ENCODE measurements at regions not wholly inside any gene's neighbourhood (a gene's known extent, or its start where the extent isn't known, plus 50 kb on each side); places are given as distances from the start of the nearest gene placed in this dataset.
A peak's percentile ranks its signal among the peaks of the same experiment; 100 is the strongest.

DNA sequence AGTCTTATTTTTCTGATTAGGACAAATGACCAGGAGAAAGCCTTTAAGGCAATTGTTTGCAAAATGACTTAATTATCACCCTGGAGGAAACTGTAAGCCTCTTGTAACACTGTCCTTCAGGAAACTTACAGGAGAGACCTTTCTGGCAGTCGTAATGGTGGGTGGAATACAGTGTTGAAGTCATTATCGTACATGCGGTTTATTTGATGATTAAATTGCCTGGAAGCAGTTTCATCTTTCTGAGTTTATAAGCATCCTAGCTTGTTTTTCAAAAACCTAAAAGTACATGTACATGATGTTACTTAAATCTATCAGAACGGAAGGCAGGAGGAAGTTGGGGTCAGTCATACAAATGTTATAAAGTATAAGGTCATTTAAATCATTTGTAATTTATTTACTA, 86.2 kb upstream of the RAB27B start:
- H3K79me2 ChIP-seq (ENCODE audit: control insufficient read depth, insufficient read depth, low read length, unreplicated experiment), result no peaks in the 10 kb centered on the region
- H3K27ac ChIP-seq (ENCODE audit: low read depth, low read length), result peak overlapping the region; percentile 93
- peaks cover 64% of the 10 kb centered on the region for H3K4me1 ChIP-seq (ENCODE audit: control insufficient read depth, insufficient read depth, low read length, unreplicated experiment)
- peak overlapping the region; percentile 18; the same call in 1 of the 2 replicates for H3K4me3 ChIP-seq (ENCODE audit: low read depth, low read length)
- H2AFZ ChIP-seq (ENCODE audit: low read length, unreplicated experiment), result no peak overlapping the region
- H3K27me3 ChIP-seq (ENCODE audit: insufficient read depth, low read length), result no peaks in the 10 kb centered on the region
- no peaks in the 10 kb centered on the region for H3K36me3 ChIP-seq (ENCODE audit: insufficient read depth, low read length)

DNA sequence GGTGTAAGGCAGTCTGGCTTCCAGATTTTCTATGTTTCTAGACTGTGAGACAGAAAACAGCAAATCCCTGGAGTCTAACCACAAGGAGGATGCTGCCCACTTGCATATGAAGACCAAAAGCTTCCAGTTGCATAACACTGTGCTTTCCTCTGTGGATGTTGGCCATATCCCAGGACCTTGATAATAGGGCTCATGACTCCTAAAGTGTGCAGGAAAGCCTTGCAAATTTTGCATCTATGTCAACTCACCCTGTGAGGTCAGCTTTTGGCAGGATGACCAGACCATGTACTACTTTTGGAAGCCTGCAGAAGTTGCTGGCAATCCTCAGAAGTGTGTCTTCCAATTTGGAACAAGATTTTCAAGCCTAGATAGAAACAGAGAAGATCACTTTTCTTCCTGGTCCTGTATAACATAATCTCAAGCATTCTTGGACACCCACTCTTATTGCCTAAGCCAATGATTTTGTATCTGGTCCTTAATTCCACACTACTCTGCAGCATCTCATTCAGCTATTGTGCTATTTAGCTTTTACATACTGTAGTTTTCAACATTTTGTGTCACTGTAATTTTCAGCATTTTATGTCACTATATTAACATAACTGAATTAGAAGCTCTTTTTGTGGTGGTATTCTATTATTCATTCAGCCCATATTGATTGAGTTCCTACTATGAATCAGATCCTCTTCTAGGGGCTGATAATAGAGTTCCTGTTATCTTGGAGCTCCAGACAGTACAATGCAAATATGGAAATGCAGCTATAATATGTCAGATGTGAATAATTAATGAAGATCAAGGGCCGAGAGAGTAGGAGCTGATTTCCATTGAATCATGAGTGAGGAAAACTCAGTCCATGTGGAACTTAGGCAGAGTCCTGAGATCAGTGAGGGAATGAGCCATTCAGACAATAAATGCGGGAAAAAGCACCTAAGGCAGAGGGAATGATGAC, 85.3 kb upstream of the RAB27B start:
- no peaks in the 10 kb centered on the region for H3K27me3 ChIP-seq (ENCODE audit: insufficient read depth, low read length)
- H3K36me3 ChIP-seq (ENCODE audit: insufficient read depth, low read length), result no peaks in the 10 kb centered on the region
- H3K79me2 ChIP-seq (ENCODE audit: control insufficient read depth, insufficient read depth, low read length, unreplicated experiment), result no peaks in the 10 kb centered on the region
- H3K4me1 ChIP-seq (ENCODE audit: control insufficient read depth, insufficient read depth, low read length, unreplicated experiment), result peaks cover 56% of the 10 kb centered on the region
- peak overlapping the region; percentile 93 for H3K27ac ChIP-seq (ENCODE audit: low read depth, low read length)
- H3K4me3 ChIP-seq (ENCODE audit: low read depth, low read length), result peak overlapping the region; percentile 18; the same call in 1 of the 2 replicates
- peak overlapping the region; percentile 44 for H2AFZ ChIP-seq (ENCODE audit: low read length, unreplicated experiment)

DNA sequence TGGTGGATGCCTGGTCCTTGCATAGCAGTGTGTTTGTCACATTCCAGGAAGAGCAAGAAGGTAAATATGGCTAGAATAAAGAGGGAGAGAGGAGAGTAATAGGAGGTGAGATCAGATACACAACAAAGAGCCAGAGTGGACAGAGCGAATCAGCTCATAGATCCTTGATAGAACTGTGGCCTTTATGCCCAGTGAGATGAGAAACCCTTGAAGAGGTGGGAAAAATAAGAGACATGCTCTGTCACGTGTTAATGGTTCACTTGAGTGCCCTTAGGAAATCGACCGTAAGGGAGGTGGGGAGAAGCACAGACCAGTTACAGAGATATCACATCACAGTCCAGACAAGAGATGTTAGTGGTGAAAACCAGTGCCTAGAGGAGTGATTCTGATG, 84.7 kb upstream of the RAB27B start:
- H3K27ac ChIP-seq (ENCODE audit: low read depth, low read length), result peak overlapping the region; percentile 83

DNA sequence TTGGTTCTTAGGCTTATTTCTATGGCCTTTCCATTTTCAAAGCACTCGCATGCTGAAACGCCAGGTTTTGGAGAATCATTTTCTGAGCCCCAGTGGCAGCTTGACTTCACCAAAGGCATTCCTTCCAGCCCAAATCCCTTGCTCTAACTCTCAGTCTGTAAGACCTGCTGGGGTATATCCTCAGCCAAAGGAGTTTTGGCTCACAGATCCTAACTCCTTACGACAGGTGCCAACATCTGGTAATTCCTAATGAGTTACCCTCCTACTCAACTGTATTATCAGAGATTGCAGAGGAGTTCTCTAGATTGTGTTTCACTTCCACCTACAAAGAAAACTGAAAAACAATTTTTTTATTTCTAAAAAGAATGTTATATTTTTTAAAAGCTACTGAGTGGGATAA, 79.0 kb upstream of the RAB27B start:
- no peaks in the 10 kb centered on the region for H3K27me3 ChIP-seq (ENCODE audit: insufficient read depth, low read length)
- H3K4me3 ChIP-seq (ENCODE audit: low read depth, low read length), result no peak overlapping the region
- no peaks in the 10 kb centered on the region for H3K79me2 ChIP-seq (ENCODE audit: control insufficient read depth, insufficient read depth, low read length, unreplicated experiment)
- peaks cover 11% of the 10 kb centered on the region for H3K4me1 ChIP-seq (ENCODE audit: control insufficient read depth, insufficient read depth, low read length, unreplicated experiment)
- no peak overlapping the region for H3K27ac ChIP-seq (ENCODE audit: low read depth, low read length)
- H2AFZ ChIP-seq (ENCODE audit: low read length, unreplicated experiment), result no peak overlapping the region
- H3K36me3 ChIP-seq (ENCODE audit: insufficient read depth, low read length), result no peaks in the 10 kb centered on the region

More for the DNA sequence above, 84.7 kb upstream of the RAB27B start:
- H3K27me3 ChIP-seq (ENCODE audit: insufficient read depth, low read length), result no peaks in the 10 kb centered on the region
- no peaks in the 10 kb centered on the region for H3K36me3 ChIP-seq (ENCODE audit: insufficient read depth, low read length)
- H3K4me3 ChIP-seq (ENCODE audit: low read depth, low read length), result no peak overlapping the region
- peaks cover 50% of the 10 kb centered on the region for H3K4me1 ChIP-seq (ENCODE audit: control insufficient read depth, insufficient read depth, low read length, unreplicated experiment)
- peak overlapping the region; percentile 44 for H2AFZ ChIP-seq (ENCODE audit: low read length, unreplicated experiment)
- no peaks in the 10 kb centered on the region for H3K79me2 ChIP-seq (ENCODE audit: control insufficient read depth, insufficient read depth, low read length, unreplicated experiment)

GRCh38 chr18:54750350-54750749, 77.9 kb upstream of the RAB27B start:
- H3K27ac ChIP-seq (ENCODE audit: low read depth, low read length), result no peak overlapping the region
- H2AFZ ChIP-seq (ENCODE audit: low read length, unreplicated experiment), result peak overlapping the region; percentile 66
- H3K79me2 ChIP-seq (ENCODE audit: control insufficient read depth, insufficient read depth, low read length, unreplicated experiment), result no peaks in the 10 kb centered on the region
- no peak overlapping the region for H3K4me3 ChIP-seq (ENCODE audit: low read depth, low read length)
- no peaks in the 10 kb centered on the region for H3K36me3 ChIP-seq (ENCODE audit: insufficient read depth, low read length)
- peaks cover 11% of the 10 kb centered on the region for H3K4me1 ChIP-seq (ENCODE audit: control insufficient read depth, insufficient read depth, low read length, unreplicated experiment)
- H3K27me3 ChIP-seq (ENCODE audit: insufficient read depth, low read length), result no peaks in the 10 kb centered on the region

- H3K27me3 ChIP-seq (ENCODE audit: insufficient read depth, low read length), result no peaks in the 10 kb centered on the region
- peaks cover 11% of the 10 kb centered on the region for H3K4me1 ChIP-seq (ENCODE audit: control insufficient read depth, insufficient read depth, low read length, unreplicated experiment)
- no peak overlapping the region for H3K27ac ChIP-seq (ENCODE audit: low read depth, low read length)
- no peaks in the 10 kb centered on the region for H3K36me3 ChIP-seq (ENCODE audit: insufficient read depth, low read length)
- no peak overlapping the region for H2AFZ ChIP-seq (ENCODE audit: low read length, unreplicated experiment)
- H3K79me2 ChIP-seq (ENCODE audit: control insufficient read depth, insufficient read depth, low read length, unreplicated experiment), result no peaks in the 10 kb centered on the region
- no peak overlapping the region for H3K4me3 ChIP-seq (ENCODE audit: low read depth, low read length)
Measured at GRCh38 chr18:54752185-54752584, 76.1 kb upstream of the RAB27B start.

- Histone ChIP-seq H3K4me3 (ENCODE audit: low read depth, low read length) (no peak overlapping the region), H3K36me3 (ENCODE audit: insufficient read depth, low read length) (no peaks in the 10 kb centered on the region), H3K4me1 (ENCODE audit: control insufficient read depth, insufficient read depth, low read length, unreplicated experiment) (peaks cover 1% of the 10 kb centered on the region), H2AFZ (ENCODE audit: low read length, unreplicated experiment) (no peak overlapping the region), H3K79me2 (ENCODE audit: control insufficient read depth, insufficient read depth, low read length, unreplicated experiment) (no peaks in the 10 kb centered on the region), H3K27ac (ENCODE audit: low read depth, low read length) (no peak overlapping the region), H3K27me3 (ENCODE audit: insufficient read depth, low read length) (no peaks in the 10 kb centered on the region)
Measured at GRCh38 chr18:54755456-54755855, 72.8 kb upstream of the RAB27B start.

GRCh38 chr18:54762386-54762785, 65.9 kb upstream of the RAB27B start:
- Histone ChIP-seq H3K27me3 (ENCODE audit: insufficient read depth, low read length) (no peaks in the 10 kb centered on the region), H3K36me3 (ENCODE audit: insufficient read depth, low read length) (no peaks in the 10 kb centered on the region), H3K27ac (ENCODE audit: low read depth, low read length) (no peak overlapping the region), H3K4me3 (ENCODE audit: low read depth, low read length) (no peak overlapping the region), H2AFZ (ENCODE audit: low read length, unreplicated experiment) (no peak overlapping the region), H3K79me2 (ENCODE audit: control insufficient read depth, insufficient read depth, low read length, unreplicated experiment) (no peaks in the 10 kb centered on the region), H3K4me1 (ENCODE audit: control insufficient read depth, insufficient read depth, low read length, unreplicated experiment) (peaks cover 17% of the 10 kb centered on the region)

- Histone ChIP-seq H3K36me3 (ENCODE audit: insufficient read depth, low read length) (no peaks in the 10 kb centered on the region), H3K27ac (ENCODE audit: low read depth, low read length) (no peak overlapping the region), H3K79me2 (ENCODE audit: control insufficient read depth, insufficient read depth, low read length, unreplicated experiment) (no peaks in the 10 kb centered on the region), H3K4me3 (ENCODE audit: low read depth, low read length) (no peak overlapping the region), H3K4me1 (ENCODE audit: control insufficient read depth, insufficient read depth, low read length, unreplicated experiment) (peaks cover 17% of the 10 kb centered on the region), H2AFZ (ENCODE audit: low read length, unreplicated experiment) (no peak overlapping the region), H3K27me3 (ENCODE audit: insufficient read depth, low read length) (no peaks in the 10 kb centered on the region)
Measured at GRCh38 chr18:54764786-54765185, 63.5 kb upstream of the RAB27B start.

DNA sequence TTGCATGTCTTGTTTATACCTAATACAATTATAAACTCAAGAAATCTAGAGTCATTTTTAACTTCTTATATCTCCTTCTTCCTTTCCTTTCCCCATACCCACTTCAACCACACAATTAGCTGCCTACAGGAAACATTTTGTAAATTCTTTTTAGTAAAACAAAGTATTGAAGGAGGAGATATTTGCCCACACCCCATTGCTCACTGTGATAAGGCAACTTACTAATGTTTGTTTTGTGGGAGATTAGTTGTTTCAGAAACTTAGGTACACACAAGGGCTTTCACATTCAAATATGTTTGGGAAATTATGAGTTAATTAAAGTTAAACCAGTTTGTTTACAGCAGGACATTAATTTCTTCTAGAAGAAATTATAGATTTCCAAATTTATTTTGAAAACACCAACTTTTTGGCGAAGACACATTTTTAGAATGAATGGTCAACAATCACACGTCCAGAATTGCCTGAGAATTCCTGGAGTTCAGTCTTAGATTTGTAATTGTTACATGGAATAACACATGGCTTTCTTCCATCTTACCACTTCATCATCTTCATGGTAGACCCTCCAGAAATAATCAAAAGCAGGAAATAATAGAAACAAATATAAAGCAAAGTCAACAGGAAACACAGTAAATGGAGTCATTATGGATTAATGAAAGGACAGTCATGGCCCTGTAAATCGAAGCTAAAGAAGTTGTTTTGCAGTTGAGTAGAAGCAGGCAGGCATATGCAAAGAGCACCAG, 62.5 kb upstream of the RAB27B start:
- H3K36me3 ChIP-seq (ENCODE audit: insufficient read depth, low read length), result no peaks in the 10 kb centered on the region
- no peak overlapping the region for H3K27ac ChIP-seq (ENCODE audit: low read depth, low read length)
- H3K27me3 ChIP-seq (ENCODE audit: insufficient read depth, low read length), result no peaks in the 10 kb centered on the region
- peaks cover 17% of the 10 kb centered on the region for H3K4me1 ChIP-seq (ENCODE audit: control insufficient read depth, insufficient read depth, low read length, unreplicated experiment)
- H2AFZ ChIP-seq (ENCODE audit: low read length, unreplicated experiment), result peak overlapping the region; percentile 18
- H3K4me3 ChIP-seq (ENCODE audit: low read depth, low read length), result no peak overlapping the region
- no peaks in the 10 kb centered on the region for H3K79me2 ChIP-seq (ENCODE audit: control insufficient read depth, insufficient read depth, low read length, unreplicated experiment)

All from ACC112 (cell line).